ENCODE measurements at regions not wholly inside any gene's neighbourhood (a gene's known extent, or its start where the extent isn't known, plus 50 kb on each side); places are given as distances from the start of the nearest gene placed in this dataset.

DNA sequence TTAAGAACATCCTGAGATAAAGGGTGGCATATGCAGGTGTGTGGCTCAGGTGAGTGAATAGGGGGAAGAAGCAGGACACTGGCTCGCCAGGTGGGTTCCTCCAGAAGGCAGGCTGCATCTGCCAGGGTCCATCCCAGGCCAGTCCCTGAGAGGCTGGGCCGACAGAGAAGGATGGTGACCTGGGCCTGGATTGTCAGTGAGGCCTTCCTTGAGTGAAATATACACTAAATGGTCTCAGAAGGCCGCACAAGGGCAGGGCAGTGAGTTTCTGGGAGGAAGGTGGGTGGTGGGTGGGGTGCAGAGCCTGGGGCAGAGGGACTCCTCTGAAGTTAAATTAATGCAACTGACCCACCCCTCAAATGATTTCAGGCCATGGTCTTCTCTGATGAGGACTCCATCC lies 182.1 kb downstream of the ANKRD30B start:
- TF ChIP-seq CTCF (IDR thresholded peaks at IDR 0.05; ENCODE audit: insufficient read depth, low read length, poor library complexity, severe bottlenecking) = no peak
- TF ChIP-seq EZH2phosphoT487 (conservative IDR thresholded peaks at IDR 0.05; ENCODE audit: low read length) = no peak
